ENCODE measurements at regions not wholly inside any gene's neighbourhood (a gene's known extent, or its start where the extent isn't known, plus 50 kb on each side); places are given as distances from the start of the nearest gene placed in this dataset.

GRCh38 chr1:187236676-187237075 is 407.9 kb downstream of the PLA2G4A start:
- no peak for DNase-seq (ENCODE audit: low read depth in 2 of 2)

GRCh38 chr1:187237542-187237941 is 408.8 kb downstream of the PLA2G4A start:
- no peak for DNase-seq (ENCODE audit: low read depth in 2 of 2)

GRCh38 chr1:187241971-187242370 is 413.2 kb downstream of the PLA2G4A start:
- no peak for DNase-seq (ENCODE audit: low read depth in 2 of 2)

GRCh38 chr1:187244623-187245022 is 415.9 kb downstream of the PLA2G4A start:
- DNase-seq (ENCODE audit: low read depth in 2 of 2) = no peak

GRCh38 chr1:187245201-187245600 is 416.5 kb downstream of the PLA2G4A start:
- DNase-seq (ENCODE audit: low read depth in 2 of 2) = no peak

- no peak for DNase-seq (ENCODE audit: low read depth in 2 of 2)
Measured at GRCh38 chr1:187249196-187249595, 420.4 kb downstream of the PLA2G4A start.

- DNase-seq (ENCODE audit: low read depth in 2 of 2) = no peak
Measured at GRCh38 chr1:187252923-187253322, 424.2 kb downstream of the PLA2G4A start.

- DNase-seq (ENCODE audit: low read depth in 2 of 2) = no peak
Measured at GRCh38 chr1:187257476-187257875, 428.7 kb downstream of the PLA2G4A start.

GRCh38 chr1:187261637-187262036 is 432.9 kb downstream of the PLA2G4A start:
- DNase-seq (ENCODE audit: low read depth in 2 of 2) = no peak

GRCh38 chr1:187262731-187263130 is 434.0 kb downstream of the PLA2G4A start:
- DNase-seq (ENCODE audit: low read depth in 2 of 2) = no peak

- DNase-seq (ENCODE audit: low read depth in 2 of 2) = no peak
Measured at GRCh38 chr1:187264995-187265602, 436.4 kb downstream of the PLA2G4A start.

GRCh38 chr1:187266051-187266450 is 437.3 kb downstream of the PLA2G4A start:
- DNase-seq (ENCODE audit: low read depth in 2 of 2) = no peak

- no peak for DNase-seq (ENCODE audit: low read depth in 2 of 2)
Measured at GRCh38 chr1:187267827-187268226, 439.1 kb downstream of the PLA2G4A start.

GRCh38 chr1:187270256-187270655 is 441.5 kb downstream of the PLA2G4A start:
- DNase-seq (ENCODE audit: low read depth in 2 of 2) = no peak

- DNase-seq (ENCODE audit: low read depth in 2 of 2) = no peak
Measured at GRCh38 chr1:187275346-187275745, 446.6 kb downstream of the PLA2G4A start.

- DNase-seq (ENCODE audit: low read depth in 2 of 2) = no peak
Measured at GRCh38 chr1:187275985-187276575, 447.3 kb downstream of the PLA2G4A start.

- no peak for DNase-seq (ENCODE audit: low read depth in 2 of 2)
Measured at GRCh38 chr1:187276677-187277076, 447.9 kb downstream of the PLA2G4A start.

GRCh38 chr1:187280031-187280430 is 451.3 kb downstream of the PLA2G4A start:
- no peak for DNase-seq (ENCODE audit: low read depth in 2 of 2)

- DNase-seq (ENCODE audit: low read depth in 2 of 2) = no peak
Measured at GRCh38 chr1:187281085-187281484, 452.3 kb downstream of the PLA2G4A start.

- DNase-seq (ENCODE audit: low read depth in 2 of 2) = no peak
Measured at GRCh38 chr1:187283984-187284383, 455.2 kb downstream of the PLA2G4A start.

GRCh38 chr1:187294421-187295201 is 465.9 kb downstream of the PLA2G4A start:
- DNase-seq (ENCODE audit: low read depth in 2 of 2) = no peak

GRCh38 chr1:187300081-187300480 is 471.3 kb downstream of the PLA2G4A start:
- no peak for DNase-seq (ENCODE audit: low read depth in 2 of 2)

Measured in stimulated activated CD8-positive, alpha-beta memory T cell treated with anti-CD3 and anti-CD28 coated beads, Interleukin-2, amount 100 ng/mL, for 48 hours (primary cell).